ENCODE measurements at regions not wholly inside any gene's neighbourhood (a gene's known extent, or its start where the extent isn't known, plus 50 kb on each side); places are given as distances from the start of the nearest gene placed in this dataset.

GRCh38 chr5:3742750-3743149 lies 147.1 kb downstream of the IRX1 start:
- CTCF ChIA-PET (ENCODE audit: unreplicated experiment) = no interaction called here
- intact Hi-C loops (cut with micrococcal nuclease; ENCODE audit: unreplicated experiment) = no loop called here

GRCh38 chr5:3751846-3752245 lies 156.2 kb downstream of the IRX1 start:
- Histone ChIP-seq H3K4me3 (ENCODE audit: low read depth, low read length, poor library complexity, severe bottlenecking) (no peak overlapping the region), H3K79me2 (ENCODE audit: insufficient read depth, low read depth, low read length) (no peaks in the 10 kb centered on the region), H3K27ac (ENCODE audit: low read depth, low read length, poor library complexity, severe bottlenecking) (no peak overlapping the region), H3K9me3 (ENCODE audit: low read length) (no peaks in the 10 kb centered on the region), H4K20me1 (ENCODE audit: insufficient read depth, low read length) (no peaks in the 10 kb centered on the region), H3K36me3 (ENCODE audit: insufficient read depth, low read length) (no peaks in the 10 kb centered on the region), H3K4me1 (ENCODE audit: insufficient read depth, low read length, poor library complexity, severe bottlenecking) (no peaks in the 10 kb centered on the region), H3K4me2 (ENCODE audit: low read length) (no peak overlapping the region), H3K9me2 (ENCODE audit: insufficient read depth, low read length) (no peaks in the 10 kb centered on the region), H2AFZ (ENCODE audit: low read length) (no peak overlapping the region)
- TF ChIP-seq EZH2phosphoT487 (IDR thresholded peaks at IDR 0.05; ENCODE audit: borderline replicate concordance, low read depth, low read length) (no peak), CTCF (conservative IDR thresholded peaks at IDR 0.05; ENCODE audit: low read length) (no peak)
- BruUV-seq (replicated peaks) = no TSS peak
- intact Hi-C loops (cut with micrococcal nuclease; ENCODE audit: unreplicated experiment) = no loop called here
- CTCF ChIA-PET (ENCODE audit: unreplicated experiment) = no interaction called here
- DNase-seq (ENCODE audit: low spot score) = no peak
- POLR2A ChIA-PET = no interaction called here

More at GRCh38 chr5:3742750-3743149, 147.1 kb downstream of the IRX1 start:
- POLR2A ChIA-PET = no interaction called here
- Histone ChIP-seq H3K79me2 (ENCODE audit: insufficient read depth, low read depth, low read length) (no peaks in the 10 kb centered on the region), H3K9me2 (ENCODE audit: insufficient read depth, low read length) (no peaks in the 10 kb centered on the region), H2AFZ (ENCODE audit: low read length) (no peak overlapping the region), H3K4me3 (ENCODE audit: low read depth, low read length, poor library complexity, severe bottlenecking) (no peak overlapping the region), H3K9me3 (ENCODE audit: low read length) (no peaks in the 10 kb centered on the region), H4K20me1 (ENCODE audit: insufficient read depth, low read length) (no peaks in the 10 kb centered on the region), H3K36me3 (ENCODE audit: insufficient read depth, low read length) (no peaks in the 10 kb centered on the region), H3K27ac (ENCODE audit: low read depth, low read length, poor library complexity, severe bottlenecking) (no peak overlapping the region), H3K4me1 (ENCODE audit: insufficient read depth, low read length, poor library complexity, severe bottlenecking) (no peaks in the 10 kb centered on the region), H3K4me2 (ENCODE audit: low read length) (no peak overlapping the region)
- no peak for TF ChIP-seq EZH2phosphoT487 (IDR thresholded peaks at IDR 0.05; ENCODE audit: borderline replicate concordance, low read depth, low read length)
- DNase-seq (ENCODE audit: low spot score) = no peak
- BruUV-seq (replicated peaks) = no TSS peak

GRCh38 chr5:3778000-3778550 lies 182.4 kb downstream of the IRX1 start:
- Histone ChIP-seq H3K27ac (ENCODE audit: low read depth, low read length, poor library complexity, severe bottlenecking) (no peak overlapping the region), H3K9me2 (ENCODE audit: insufficient read depth, low read length) (no peaks in the 10 kb centered on the region), H3K79me2 (ENCODE audit: insufficient read depth, low read depth, low read length) (no peaks in the 10 kb centered on the region), H3K4me3 (ENCODE audit: low read depth, low read length, poor library complexity, severe bottlenecking) (no peak overlapping the region), H3K4me2 (ENCODE audit: low read length) (no peak overlapping the region), H3K36me3 (ENCODE audit: insufficient read depth, low read length) (no peaks in the 10 kb centered on the region), H4K20me1 (ENCODE audit: insufficient read depth, low read length) (no peaks in the 10 kb centered on the region), H2AFZ (ENCODE audit: low read length) (no peak overlapping the region), H3K4me1 (ENCODE audit: insufficient read depth, low read length, poor library complexity, severe bottlenecking) (no peaks in the 10 kb centered on the region), H3K9me3 (ENCODE audit: low read length) (no peaks in the 10 kb centered on the region)
- intact Hi-C loops (cut with micrococcal nuclease; ENCODE audit: unreplicated experiment) = no loop called here
- no peak for DNase-seq (ENCODE audit: low spot score)
- no TSS peak for BruUV-seq (replicated peaks)
- CTCF ChIA-PET (ENCODE audit: unreplicated experiment) = no interaction called here
- TF ChIP-seq EZH2phosphoT487 (IDR thresholded peaks at IDR 0.05; ENCODE audit: borderline replicate concordance, low read depth, low read length) (no peak), CTCF (conservative IDR thresholded peaks at IDR 0.05; ENCODE audit: low read length) (no peak)
- POLR2A ChIA-PET = interaction anchor here (0.6 to 0.7 kb wide), 2 partner anchors 61 to 199 kb away, joined by 3 read pairs; no protein-coding TSS in a partner anchor

Measured in OCI-LY7 (cell line).